ENCODE measurements at regions not wholly inside any gene's neighbourhood (a gene's known extent, or its start where the extent isn't known, plus 50 kb on each side); places are given as distances from the start of the nearest gene placed in this dataset.

DNA sequence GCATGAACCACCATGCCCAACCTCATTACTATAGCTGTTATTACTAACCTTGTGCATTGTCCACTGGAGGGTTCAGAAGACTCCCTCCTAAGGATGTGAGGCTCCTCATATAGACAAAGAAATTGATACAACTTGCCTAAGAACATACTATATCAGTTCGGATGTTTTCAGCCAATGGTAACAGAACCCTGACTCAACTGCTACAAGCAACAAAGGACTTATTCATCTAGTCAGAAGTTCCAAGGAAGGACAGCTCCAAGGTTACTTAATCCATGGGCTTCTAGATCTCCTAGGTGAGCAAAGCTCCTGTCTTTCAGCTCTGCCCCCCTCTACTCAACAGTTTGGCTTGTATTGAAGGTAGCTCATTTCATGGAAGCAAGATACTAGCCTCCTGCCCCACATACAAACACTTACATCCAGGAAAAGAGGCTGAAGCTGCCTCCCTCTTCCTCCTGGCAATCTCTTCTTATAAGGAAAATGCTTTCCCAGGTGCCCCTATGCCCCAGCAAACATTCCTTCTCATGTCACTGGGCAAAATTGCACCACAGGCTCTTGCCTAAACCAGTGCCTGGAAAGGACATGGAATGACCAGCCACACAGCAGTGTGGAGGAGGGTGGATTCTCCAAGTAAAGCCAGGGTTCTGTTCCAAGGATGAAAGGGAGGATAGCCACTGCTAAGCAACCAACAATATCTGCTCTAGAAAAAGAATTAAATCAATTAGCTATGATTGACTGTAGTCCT is 497.8 kb downstream of the FOXO1 start:
- TF ChIP-seq, protein P1, sequence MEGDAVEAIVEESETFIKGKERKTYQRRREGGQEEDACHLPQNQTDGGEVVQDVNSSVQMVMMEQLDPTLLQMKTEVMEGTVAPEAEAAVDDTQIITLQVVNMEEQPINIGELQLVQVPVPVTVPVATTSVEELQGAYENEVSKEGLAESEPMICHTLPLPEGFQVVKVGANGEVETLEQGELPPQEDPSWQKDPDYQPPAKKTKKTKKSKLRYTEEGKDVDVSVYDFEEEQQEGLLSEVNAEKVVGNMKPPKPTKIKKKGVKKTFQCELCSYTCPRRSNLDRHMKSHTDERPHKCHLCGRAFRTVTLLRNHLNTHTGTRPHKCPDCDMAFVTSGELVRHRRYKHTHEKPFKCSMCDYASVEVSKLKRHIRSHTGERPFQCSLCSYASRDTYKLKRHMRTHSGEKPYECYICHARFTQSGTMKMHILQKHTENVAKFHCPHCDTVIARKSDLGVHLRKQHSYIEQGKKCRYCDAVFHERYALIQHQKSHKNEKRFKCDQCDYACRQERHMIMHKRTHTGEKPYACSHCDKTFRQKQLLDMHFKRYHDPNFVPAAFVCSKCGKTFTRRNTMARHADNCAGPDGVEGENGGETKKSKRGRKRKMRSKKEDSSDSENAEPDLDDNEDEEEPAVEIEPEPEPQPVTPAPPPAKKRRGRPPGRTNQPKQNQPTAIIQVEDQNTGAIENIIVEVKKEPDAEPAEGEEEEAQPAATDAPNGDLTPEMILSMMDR (conservative IDR thresholded peaks at IDR 0.05; ENCODE audit: low read length) = no peak
- no peak for TF ChIP-seq EZH2phosphoT487 (IDR thresholded peaks at IDR 0.05; ENCODE audit: borderline replicate concordance, low read depth, low read length)
- no peaks in the 10 kb centered on the region for H3K4me1 ChIP-seq (ENCODE audit: insufficient read depth, low read length, poor library complexity, severe bottlenecking)
- no TSS peak for BruUV-seq (replicated peaks)
- no peak overlapping the region for H2AFZ ChIP-seq (ENCODE audit: low read length)
- no peak overlapping the region for H3K27ac ChIP-seq (ENCODE audit: low read depth, low read length, poor library complexity, severe bottlenecking)
- no peak overlapping the region for H3K4me2 ChIP-seq (ENCODE audit: low read length)
- intact Hi-C loops (cut with micrococcal nuclease; ENCODE audit: unreplicated experiment) = no loop called here
- no peaks in the 10 kb centered on the region for H3K9me2 ChIP-seq (ENCODE audit: insufficient read depth, low read length)
- no peaks in the 10 kb centered on the region for H3K36me3 ChIP-seq (ENCODE audit: insufficient read depth, low read length)
- no peaks in the 10 kb centered on the region for H4K20me1 ChIP-seq (ENCODE audit: insufficient read depth, low read length)
- ChIA-PET CTCF (ENCODE audit: unreplicated experiment) (no interaction called here), POLR2A (interaction anchor here (0.6 to 1.8 kb wide), 5 partner anchors 8 to 1525 kb away, joined by 3 to 4 read pairs (median 3); no protein-coding TSS in a partner anchor)
- H3K4me3 ChIP-seq (ENCODE audit: low read depth, low read length, poor library complexity, severe bottlenecking) = no peak overlapping the region
- DNase-seq (ENCODE audit: low spot score) = no peak
- no peaks in the 10 kb centered on the region for H3K9me3 ChIP-seq (ENCODE audit: low read length)
- no peaks in the 10 kb centered on the region for H3K79me2 ChIP-seq (ENCODE audit: insufficient read depth, low read depth, low read length)

DNA sequence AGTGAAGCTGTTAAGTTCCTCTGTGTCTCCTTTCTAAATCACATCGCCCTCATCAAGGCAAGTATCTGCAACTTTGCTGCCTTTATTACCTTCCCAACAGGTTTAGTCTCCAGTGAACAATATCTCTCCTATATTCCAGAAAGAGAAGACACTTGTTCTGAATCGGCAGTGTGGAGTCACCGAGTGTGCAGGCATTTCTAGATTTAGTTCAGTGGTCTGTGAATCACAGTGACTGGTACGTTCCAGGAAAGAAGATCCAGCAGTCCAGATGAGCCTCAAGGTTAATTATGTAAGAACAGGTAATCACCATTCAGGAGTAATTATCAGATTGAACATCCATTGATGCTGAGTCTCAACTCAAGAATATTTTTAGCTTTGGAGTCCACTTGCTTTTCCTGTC is 497.0 kb downstream of the FOXO1 start:
- no peak for DNase-seq (ENCODE audit: low spot score)
- Histone ChIP-seq H3K4me1 (ENCODE audit: insufficient read depth, low read length, poor library complexity, severe bottlenecking) (no peaks in the 10 kb centered on the region), H3K9me3 (ENCODE audit: low read length) (no peaks in the 10 kb centered on the region), H3K27ac (ENCODE audit: low read depth, low read length, poor library complexity, severe bottlenecking) (no peak overlapping the region), H2AFZ (ENCODE audit: low read length) (no peak overlapping the region), H3K79me2 (ENCODE audit: insufficient read depth, low read depth, low read length) (no peaks in the 10 kb centered on the region), H3K4me2 (ENCODE audit: low read length) (no peak overlapping the region), H3K36me3 (ENCODE audit: insufficient read depth, low read length) (no peaks in the 10 kb centered on the region), H3K4me3 (ENCODE audit: low read depth, low read length, poor library complexity, severe bottlenecking) (no peak overlapping the region), H4K20me1 (ENCODE audit: insufficient read depth, low read length) (no peaks in the 10 kb centered on the region), H3K9me2 (ENCODE audit: insufficient read depth, low read length) (no peaks in the 10 kb centered on the region)
- intact Hi-C loops (cut with micrococcal nuclease; ENCODE audit: unreplicated experiment) = no loop called here
- CTCF ChIA-PET (ENCODE audit: unreplicated experiment) = no interaction called here
- no TSS peak for BruUV-seq (replicated peaks)
- POLR2A ChIA-PET = interaction anchor here (0.7 kb wide), 1 partner anchor 58 kb away, joined by 3 read pairs; no protein-coding TSS in a partner anchor
- TF ChIP-seq EZH2phosphoT487 (IDR thresholded peaks at IDR 0.05; ENCODE audit: borderline replicate concordance, low read depth, low read length) = no peak
- TF ChIP-seq, protein P1 (conservative IDR thresholded peaks at IDR 0.05; ENCODE audit: low read length) = no peak

DNA sequence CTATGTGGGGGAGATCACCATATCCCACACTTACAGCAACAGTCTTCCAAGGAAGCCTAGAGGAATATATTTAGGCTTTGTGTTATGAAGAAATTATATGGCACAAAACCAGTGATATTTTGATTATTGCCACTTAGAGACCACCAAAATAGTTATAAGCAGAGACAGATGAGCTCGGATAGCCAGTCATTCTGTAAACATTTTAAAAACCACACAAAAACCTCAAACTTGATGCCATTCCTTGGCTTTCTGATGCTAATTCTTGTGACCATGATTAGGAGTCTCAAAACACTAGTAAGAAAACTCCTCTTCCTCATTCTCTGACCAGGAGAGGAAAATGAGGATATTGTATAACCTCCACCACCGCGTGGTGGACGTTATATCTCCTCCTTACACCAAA is 496.4 kb downstream of the FOXO1 start:
- no peaks in the 10 kb centered on the region for H3K36me3 ChIP-seq (ENCODE audit: insufficient read depth, low read length)
- ChIA-PET POLR2A (interaction anchor here (0.7 to 0.8 kb wide), 2 partner anchors 9 to 59 kb away, joined by 3 to 4 read pairs; no protein-coding TSS in a partner anchor), CTCF (ENCODE audit: unreplicated experiment) (no interaction called here)
- no peaks in the 10 kb centered on the region for H4K20me1 ChIP-seq (ENCODE audit: insufficient read depth, low read length)
- H2AFZ ChIP-seq (ENCODE audit: low read length) = no peak overlapping the region
- TF ChIP-seq EZH2phosphoT487 (IDR thresholded peaks at IDR 0.05; ENCODE audit: borderline replicate concordance, low read depth, low read length) = no peak
- TF ChIP-seq, protein P1 (conservative IDR thresholded peaks at IDR 0.05; ENCODE audit: low read length) = no peak
- no peaks in the 10 kb centered on the region for H3K79me2 ChIP-seq (ENCODE audit: insufficient read depth, low read depth, low read length)
- no peak overlapping the region for H3K4me3 ChIP-seq (ENCODE audit: low read depth, low read length, poor library complexity, severe bottlenecking)
- H3K9me3 ChIP-seq (ENCODE audit: low read length) = no peaks in the 10 kb centered on the region
- BruUV-seq (replicated peaks) = no TSS peak
- H3K4me1 ChIP-seq (ENCODE audit: insufficient read depth, low read length, poor library complexity, severe bottlenecking) = no peaks in the 10 kb centered on the region
- H3K4me2 ChIP-seq (ENCODE audit: low read length) = no peak overlapping the region
- no peak for DNase-seq (ENCODE audit: low spot score)
- no peak overlapping the region for H3K27ac ChIP-seq (ENCODE audit: low read depth, low read length, poor library complexity, severe bottlenecking)
- intact Hi-C loops (cut with micrococcal nuclease; ENCODE audit: unreplicated experiment) = no loop called here
- H3K9me2 ChIP-seq (ENCODE audit: insufficient read depth, low read length) = no peaks in the 10 kb centered on the region
